T-helper 1 cell (primary cell): ENCODE measurements at regions not wholly inside any gene's neighbourhood (a gene's known extent, or its start where the extent isn't known, plus 50 kb on each side); places are given as distances from the start of the nearest gene placed in this dataset.

Source experiments
- DNase-seq, 5 donors: peaks; one replicate each; pipeline ENCODE4 v3.0.0-alpha.2; 2012 to 2020

- DNase-seq = no peak
Observed at GRCh38 chr20:40808936-40809335, 119.9 kb upstream of the MAFB start.

DNA sequence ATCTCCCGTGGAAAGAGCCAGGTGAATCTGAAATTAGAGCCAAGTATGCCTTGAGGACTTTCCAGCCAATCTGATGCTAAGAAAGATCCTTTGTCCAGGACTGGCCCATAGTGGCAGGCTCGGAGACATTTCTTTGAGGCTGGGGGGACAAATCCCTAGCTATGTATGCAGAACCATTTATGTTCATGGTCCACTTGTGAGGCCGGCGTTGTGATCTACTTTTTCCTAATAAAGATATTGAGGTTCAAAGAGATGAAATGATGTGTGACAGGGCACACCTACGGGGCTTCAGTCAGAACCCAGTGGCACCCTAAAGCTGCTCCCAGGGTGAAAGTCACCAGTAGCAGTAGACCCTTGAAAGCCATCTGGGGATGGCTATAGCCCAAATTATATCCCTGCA lies 120.3 kb upstream of the MAFB start:
- no peak for DNase-seq

- no peak for DNase-seq
Observed at GRCh38 chr20:40810332-40811000, 121.4 kb upstream of the MAFB start.

- DNase-seq = no peak
Observed at GRCh38 chr20:40811004-40811403, 122.0 kb upstream of the MAFB start.

DNA sequence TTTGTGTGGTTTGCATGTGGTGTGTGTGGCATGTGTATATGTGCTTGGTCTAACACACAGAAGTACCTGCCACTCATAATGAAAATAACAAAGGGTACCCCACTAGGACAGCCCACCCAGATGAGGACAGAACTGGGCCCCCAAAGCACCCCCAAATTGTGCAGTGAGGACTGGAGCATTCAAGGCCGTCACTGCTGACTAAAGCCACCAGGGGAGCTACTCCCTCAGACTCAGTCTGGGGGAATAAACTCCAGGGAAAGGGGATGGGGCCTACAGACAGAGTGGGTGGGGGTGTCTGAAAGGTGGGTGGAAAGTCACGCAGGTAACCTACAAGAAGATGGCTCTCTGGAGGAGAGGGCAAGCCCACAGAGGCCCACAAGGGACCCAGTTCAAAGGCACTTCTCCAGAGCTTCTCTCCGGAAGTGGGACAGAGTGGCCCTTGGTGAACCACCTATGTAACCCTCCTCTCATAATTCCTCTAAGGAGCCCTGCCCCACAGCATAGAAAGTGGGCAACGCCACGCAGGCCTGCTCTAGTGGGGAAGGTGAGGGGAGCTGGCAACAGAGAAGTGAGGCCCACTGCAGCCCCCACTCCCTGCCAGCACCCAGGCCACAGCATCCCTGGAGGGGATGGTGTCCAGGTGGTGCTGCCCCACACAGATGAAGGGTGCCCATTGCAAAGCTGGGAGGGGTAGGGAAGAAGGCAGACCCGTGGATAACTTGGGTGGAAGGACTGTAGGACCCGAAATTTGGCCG lies 122.8 kb upstream of the MAFB start:
- no peak for DNase-seq

DNA sequence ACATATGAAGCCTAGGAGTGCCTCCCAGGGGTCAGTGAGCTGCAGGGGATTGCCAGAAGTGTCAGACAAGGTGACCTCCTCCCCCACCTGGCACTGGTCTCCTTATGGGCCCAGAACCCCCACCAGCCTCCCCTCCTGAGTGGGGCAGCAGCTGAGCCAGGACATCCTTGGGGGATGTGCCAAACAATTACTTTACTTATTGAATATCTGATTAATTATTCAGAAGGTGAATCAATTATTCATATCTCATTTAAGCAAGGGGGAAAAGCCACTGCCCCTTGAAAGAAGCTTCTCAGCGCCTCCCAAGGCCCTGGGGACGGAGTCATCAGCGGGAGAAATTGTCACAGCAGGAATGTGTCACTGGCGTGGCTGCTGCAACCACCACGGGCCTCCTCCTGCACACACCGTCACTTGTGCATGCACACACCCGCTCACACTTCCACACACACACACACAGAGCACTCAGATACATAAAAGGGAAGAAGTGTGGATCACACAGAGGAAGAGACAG lies 123.4 kb upstream of the MAFB start:
- DNase-seq = no peak

GRCh38 chr20:40813029-40813431 lies 124.0 kb upstream of the MAFB start:
- no peak for DNase-seq

DNA sequence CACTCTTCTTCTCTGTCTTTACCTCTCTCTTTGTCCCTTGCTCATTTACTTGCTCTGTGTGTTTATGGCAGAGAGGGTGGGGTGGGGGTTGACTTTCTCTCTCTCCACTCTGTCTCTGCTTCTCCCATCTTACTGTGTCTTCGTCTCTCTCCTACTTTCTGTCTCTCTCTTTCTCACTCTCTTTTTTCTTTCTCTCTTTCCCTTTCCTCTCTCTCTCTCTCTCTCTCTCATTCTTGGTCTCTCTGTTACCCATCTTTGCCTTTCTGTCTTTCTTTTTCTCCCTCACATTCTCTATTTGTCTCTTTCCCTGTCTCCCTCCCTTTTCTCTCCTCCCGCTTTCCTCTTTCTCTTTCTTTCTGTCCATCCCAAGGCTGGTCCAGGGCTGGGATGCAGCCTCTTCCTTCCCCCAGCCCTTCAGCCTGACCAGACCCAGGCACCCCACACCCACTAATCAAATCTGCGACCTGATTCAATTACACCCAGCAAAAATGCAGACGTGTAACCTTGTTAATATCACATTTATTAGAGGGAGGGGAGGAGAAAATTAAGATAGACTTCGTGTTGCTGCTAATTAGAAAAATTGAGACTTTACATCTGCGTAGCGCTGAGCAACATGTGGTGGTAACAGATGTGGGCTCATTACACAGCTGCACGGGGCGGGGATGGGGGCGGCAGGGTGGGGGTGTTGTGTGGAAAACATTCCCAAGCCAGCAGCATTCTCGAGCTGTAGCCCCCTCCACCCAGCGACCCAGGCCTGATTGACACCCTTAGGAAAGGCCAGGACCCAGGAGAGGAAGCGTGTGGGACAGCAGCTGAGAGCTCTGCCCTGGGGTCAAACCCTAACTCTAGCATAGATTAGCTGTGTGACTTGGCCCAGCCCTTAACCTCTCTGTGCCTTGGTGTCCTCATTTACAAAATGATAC lies 124.9 kb upstream of the MAFB start:
- DNase-seq = no peak

DNA sequence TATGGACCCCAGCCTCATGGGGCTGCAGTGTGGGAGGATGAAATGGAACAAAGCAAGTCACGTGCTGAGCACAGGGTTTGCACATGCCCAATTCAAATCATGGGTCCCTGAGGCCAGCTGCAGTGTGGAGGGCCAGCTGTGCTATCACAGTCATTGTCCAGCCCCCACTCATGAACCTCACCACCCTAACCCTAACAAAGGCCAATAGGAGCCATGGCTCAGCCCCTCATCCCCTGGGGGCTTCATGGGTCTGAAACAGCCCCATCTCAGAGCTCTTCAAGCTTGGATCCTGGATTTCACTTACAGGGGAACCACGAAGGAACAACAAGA lies 125.6 kb upstream of the MAFB start:
- DNase-seq = no peak

DNA sequence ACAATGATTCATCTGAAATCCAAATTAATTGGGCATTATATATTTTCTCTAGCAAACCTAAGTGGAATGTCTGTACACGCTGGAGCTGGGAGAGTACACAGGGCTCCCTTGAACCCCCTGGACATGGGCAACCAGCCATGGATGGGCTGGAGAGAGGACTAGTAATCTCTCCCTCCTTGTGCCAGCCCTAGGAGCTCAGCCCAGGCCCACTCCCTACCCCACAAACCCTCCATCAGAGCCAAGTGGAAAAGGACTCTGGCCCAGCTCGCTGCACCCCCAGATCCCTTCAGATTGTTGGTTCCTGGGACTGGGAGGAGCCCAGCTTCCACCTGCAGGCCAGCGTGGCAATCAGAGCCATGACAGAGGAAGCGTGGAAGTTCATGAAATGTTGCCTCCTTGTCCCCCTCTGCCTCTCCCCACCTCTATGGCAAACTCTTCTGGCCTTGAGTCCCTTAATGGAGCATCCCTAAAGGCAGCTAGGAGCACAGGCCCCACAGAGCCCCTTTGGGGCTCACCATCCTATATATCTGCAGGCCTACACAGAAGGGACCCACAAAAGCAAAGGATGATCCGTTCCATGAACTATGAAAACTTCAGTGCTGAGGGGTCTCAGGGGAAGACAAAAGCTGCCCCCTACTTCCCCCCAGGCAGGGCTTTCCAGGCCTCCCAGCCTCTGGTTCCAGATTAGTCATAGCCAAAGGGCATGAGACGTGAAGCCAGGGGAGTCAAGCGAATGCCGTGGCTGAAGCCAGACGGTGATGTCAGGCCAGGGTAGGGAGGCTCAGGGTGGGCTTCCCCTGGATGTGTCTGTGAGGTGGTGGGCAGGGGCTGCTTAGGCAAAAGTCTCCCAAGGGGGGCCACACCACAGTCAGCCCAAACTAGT lies 126.4 kb upstream of the MAFB start:
- no peak for DNase-seq

- DNase-seq = no peak
Observed at GRCh38 chr20:40816039-40816352, 127.0 kb upstream of the MAFB start.

DNA sequence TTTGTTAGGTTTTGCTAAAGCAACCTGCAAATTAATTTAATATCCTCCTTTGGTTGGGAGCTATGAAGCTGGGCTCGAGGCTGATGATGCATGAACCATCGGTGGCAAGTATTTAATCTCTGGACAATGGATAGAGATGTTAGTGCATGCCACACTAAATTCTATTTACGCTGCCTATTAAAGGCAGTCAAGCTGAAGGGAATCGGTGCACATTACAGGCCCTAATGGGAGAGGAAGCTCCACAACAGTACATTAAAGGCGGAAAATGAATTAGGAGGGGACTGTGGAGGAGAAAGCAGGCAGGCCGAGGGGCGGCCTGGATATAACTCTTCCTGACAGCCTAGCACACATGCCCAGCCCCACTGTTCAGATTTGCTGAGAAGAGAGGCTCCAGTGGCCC lies 132.4 kb upstream of the MAFB start:
- no peak for DNase-seq

DNA sequence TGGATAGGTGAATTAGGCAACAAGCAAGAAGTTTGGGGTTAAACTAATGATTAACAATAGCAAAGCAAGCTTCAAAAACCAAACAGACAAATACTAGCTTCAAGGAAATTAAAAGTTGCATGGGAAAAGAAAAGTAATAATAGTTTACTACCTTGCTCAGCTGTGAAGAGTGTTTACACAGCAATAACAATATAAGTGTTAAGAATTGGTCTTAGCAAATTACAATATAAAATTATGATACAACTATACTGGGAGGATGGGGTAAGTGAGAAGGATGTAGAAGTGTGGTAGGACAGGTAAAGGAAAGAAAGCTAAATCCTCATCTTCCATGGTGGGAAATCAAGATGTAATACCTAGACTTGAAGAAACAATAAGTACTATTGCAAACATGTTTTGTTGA lies 137.7 kb upstream of the MAFB start:
- DNase-seq = no peak

DNA sequence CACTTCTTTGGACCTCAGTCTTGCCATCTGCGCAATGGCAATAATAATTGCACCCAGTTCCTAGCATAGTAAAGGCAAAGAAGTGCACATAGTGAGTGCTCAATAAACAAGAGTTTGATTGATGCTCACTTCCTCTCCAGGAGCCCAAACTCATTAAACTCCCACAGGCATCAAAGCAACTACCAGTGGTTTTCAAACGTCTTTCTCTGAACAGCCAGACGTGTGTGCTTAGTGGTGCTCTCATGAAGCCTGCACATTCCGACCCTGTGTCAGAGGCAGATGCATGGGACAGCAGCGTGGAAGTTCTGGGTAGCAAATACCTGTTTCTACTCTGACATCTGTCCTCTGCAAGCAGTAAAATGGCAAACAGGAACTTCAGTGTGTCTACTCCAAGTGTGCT lies 146.3 kb upstream of the MAFB start:
- DNase-seq = no peak

GRCh38 chr20:40838509-40838908 lies 149.5 kb upstream of the MAFB start:
- no peak for DNase-seq

DNA sequence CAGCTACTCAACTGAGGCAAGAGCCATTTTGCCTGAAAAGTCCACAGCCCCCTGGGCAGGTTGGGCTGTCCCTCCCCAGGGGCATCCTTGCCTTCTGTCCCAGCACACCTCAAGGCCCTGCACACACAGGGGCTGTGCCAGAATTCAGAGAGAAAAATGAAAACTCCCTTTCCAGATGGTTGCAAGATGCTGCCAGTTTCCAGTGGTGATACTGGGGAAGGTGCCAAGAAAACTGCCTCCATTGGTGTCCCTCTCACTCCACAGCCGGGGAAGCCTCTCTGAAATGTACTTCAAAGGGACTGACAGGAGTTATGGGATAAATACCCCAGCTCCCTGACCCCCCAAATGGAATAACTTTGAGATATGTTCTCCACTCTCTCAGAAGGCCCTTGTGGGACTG lies 154.2 kb upstream of the MAFB start:
- DNase-seq = no peak

DNA sequence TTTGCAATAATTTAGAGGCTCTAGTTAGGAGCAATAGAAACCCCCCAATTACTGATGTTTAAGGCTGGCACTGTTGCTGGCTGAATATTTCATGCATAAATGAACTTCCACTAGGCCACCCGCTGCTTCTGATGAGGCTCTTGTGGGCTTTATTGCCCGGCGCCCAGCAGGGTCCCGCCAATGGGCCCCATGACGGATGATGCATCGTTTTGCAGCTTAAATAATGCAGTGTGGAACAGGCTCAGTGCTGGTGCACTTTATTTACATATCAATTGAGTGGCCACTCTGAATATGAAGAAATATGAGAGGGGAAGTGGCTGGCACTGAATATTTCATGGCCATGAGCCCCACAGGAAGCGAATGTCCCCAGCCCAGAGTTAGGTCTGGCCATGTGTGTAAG lies 155.3 kb upstream of the MAFB start:
- DNase-seq = no peak

DNA sequence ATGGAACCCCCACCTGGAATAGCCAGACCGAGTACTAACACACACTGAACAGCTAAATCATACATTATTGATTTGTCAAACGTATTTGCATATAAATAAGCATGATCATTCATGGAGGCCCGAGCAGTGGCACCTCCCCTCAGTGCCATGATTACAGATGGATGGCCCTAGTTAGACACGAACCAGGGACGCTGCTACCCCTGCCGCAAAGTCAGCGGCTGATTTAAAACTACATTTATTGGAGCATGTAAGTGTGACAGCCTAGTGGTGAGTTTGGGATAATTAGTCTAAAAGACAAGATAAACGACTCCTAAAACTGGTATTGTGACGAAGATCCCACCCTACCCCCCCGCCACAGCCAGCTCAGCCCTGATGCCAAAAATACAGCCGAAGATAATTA lies 159.1 kb upstream of the MAFB start:
- no peak for DNase-seq

DNA sequence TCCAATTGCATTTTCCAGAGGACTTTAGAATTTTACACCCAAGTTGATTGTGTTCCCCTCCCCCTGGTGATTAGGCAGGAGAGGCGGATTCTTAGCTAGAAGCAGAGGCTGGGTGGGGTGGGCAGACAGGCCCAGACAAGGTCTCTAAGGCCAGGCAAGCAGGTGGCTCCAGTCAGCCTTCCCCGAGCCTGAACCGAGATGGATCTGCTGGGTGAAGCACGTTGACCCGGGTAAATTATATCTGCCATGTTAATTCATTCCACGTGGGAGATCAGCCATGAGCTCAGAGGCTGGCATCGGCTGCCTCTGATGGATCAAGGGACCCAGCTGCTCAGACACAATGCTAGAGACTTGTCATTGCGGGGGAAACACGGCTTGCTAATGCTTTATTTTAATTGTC lies 159.5 kb upstream of the MAFB start:
- no peak for DNase-seq

DNA sequence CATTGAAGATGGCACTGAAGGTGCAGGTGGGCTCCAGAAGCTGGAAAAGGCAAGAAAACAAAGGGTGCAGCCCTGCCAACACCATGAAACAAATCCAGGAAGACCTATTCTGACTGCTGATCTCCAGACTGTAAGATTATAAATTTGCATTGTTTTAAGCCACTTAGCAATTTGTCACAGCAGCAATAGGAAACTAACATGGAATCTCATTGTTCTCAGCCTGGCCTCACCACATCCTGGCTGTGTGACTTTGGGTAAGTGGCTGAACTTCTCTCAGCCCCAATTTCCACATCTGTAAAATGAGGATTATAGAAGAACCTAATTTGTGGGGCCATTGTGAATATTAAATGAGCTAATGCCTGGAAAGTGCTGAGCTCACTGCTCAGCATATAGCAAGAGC lies 160.4 kb upstream of the MAFB start:
- no peak for DNase-seq

GRCh38 chr20:40851051-40851450 lies 162.0 kb upstream of the MAFB start:
- no peak for DNase-seq

- no peak for DNase-seq
Observed at GRCh38 chr20:40855269-40855668, 166.2 kb upstream of the MAFB start.

DNA sequence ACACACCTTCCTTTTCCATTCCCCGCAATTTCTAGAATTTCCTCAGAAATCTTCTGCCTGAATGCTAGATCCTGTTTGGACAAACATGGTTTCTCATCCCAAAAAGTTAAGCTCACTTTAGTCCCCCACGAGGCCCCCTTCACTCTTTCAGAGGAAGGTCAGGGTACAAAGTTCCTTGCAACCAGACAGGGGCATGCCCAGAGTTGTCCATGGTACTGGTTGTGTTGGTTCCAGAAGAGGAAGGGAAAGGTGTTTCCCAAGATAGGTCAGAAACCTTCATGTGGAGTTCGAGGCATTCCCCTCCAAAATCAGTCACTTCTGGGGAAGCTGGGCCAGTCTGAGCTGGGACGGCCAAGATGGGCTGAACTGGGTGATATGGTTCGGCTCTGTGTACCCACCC lies 167.6 kb upstream of the MAFB start:
- DNase-seq = no peak
